Esophagus squamous epithelium (tissue), 5 donors: ENCODE measurements at regions not wholly inside any gene's neighbourhood (a gene's known extent, or its start where the extent isn't known, plus 50 kb on each side); places are given as distances from the start of the nearest gene placed in this dataset.

Experiments used
- DNase-seq: peaks from one replicate; lab custom pipeline; 2025; lab: John Stamatoyannopoulos, UW
- H3K27ac ChIP-seq, 4 donors: fragments of 200-600 bp; sonication (generic); one replicate each; pipeline ENCODE4 v1.5.1; 2016 to 2019; ENCODE audit warnings: mild to moderate bottlenecking in 1 of 4
- H3K27me3 ChIP-seq, 4 donors: fragments of 200-600 bp; sonication (generic); 1 replicate in 3 of 4; 2 replicates in 1 of 4; pipeline versions ENCODE4 v1.5.1 to v1.6.0; 2017 to 2021; ENCODE audit warnings: antibody characterized with exemption in 1 of 4
- H3K36me3 ChIP-seq, 3 donors: fragments of 200-600 bp; sonication (generic); one replicate each; pipeline ENCODE4 v1.5.1; 2016 to 2019
- H3K4me1 ChIP-seq, 3 donors: fragments of 200-600 bp; sonication (generic); one replicate each; pipeline ENCODE4 v1.5.1; 2017 to 2019
- H3K4me3 ChIP-seq, 4 donors: fragments of 200-600 bp; sonication (generic); 1 replicate in 3 of 4; 2 replicates in 1 of 4; pipeline ENCODE4 v1.5.1; 2016 to 2019; ENCODE audit warnings: mild to moderate bottlenecking in 2 of 4, moderate library complexity in 1 of 4
- H3K9me3 ChIP-seq, 3 donors: fragments of 200-600 bp; sonication (generic); one replicate each; pipeline ENCODE4 v1.5.1; 2016 to 2019
- CTCF ChIP-seq, 6 experiments: fragments of 450-650 bp in 4 of 6; fragments of 200-600 bp in 2 of 6; sonication (generic) in 2 of 6; IDR thresholded peaks; one replicate each; pipeline ENCODE4 v1.5.1; 2016 to 2019; ENCODE audit warnings: antibody characterized with exemption in 6 of 6, mild to moderate bottlenecking in 4 of 6, moderate library complexity in 4 of 6
- POLR2A ChIP-seq, 4 donors: fragments of 450-650 bp; IDR thresholded peaks; one replicate each; pipeline ENCODE4 v1.6.1; 2017; ENCODE audit warnings: antibody characterized with exemption in 4 of 4, mild to moderate bottlenecking in 4 of 4, moderate library complexity in 3 of 4
- WGBS, 2 donors: methylation state at CpG; one replicate each; pipeline ENCODE4 v1.1.5; 2018; 5-methylcytosine and 5-hydroxymethylcytosine counted together
- intact Hi-C: fragments of 100-400 bp; cut with DNase I; formaldehyde crosslinking; loops from one replicate; pipeline ENCODE4 v1.15.0; 2022
- donor health status: DM: yes; HTN: yes; CAD: no.

GRCh38 chr4:187919966-187920365 lies 75.6 kb upstream of the ZFP42 start:
- whole genome bisulfite sequencing, 2 donors = 92 to 94% methylated on average over 3 of the region's 3 CpGs
- Histone ChIP-seq H3K27ac (no peak overlapping the region), H3K4me3 (no peak overlapping the region), H3K36me3 (no peaks in the 10 kb centered on the region), H3K27me3 (no peaks in the 10 kb centered on the region), H3K4me1 (no peaks in the 10 kb centered on the region), H3K9me3 (no peaks in the 10 kb centered on the region)
- TF ChIP-seq CTCF (IDR thresholded peaks at IDR 0.05) (no peak), POLR2A (IDR thresholded peaks at IDR 0.05) (no peak)
- intact Hi-C loops = no loop called here
- no peak for DNase-seq

- WGBS, 2 donors = 34 to 36% methylated on average over 8 of the region's 8 CpGs
- no peaks in the 10 kb centered on the region for H3K36me3 ChIP-seq
- H3K9me3 ChIP-seq = no peaks in the 10 kb centered on the region
- H3K4me1 ChIP-seq = no peaks in the 10 kb centered on the region
- no peaks in the 10 kb centered on the region for H3K27me3 ChIP-seq
- H3K27ac ChIP-seq = no peak overlapping the region
- intact Hi-C loops = no loop called here
- TF ChIP-seq POLR2A (IDR thresholded peaks at IDR 0.05) = no peak
- no peak for TF ChIP-seq CTCF (IDR thresholded peaks at IDR 0.05)
- DNase-seq = no peak
- no peak overlapping the region for H3K4me3 ChIP-seq
Measured at GRCh38 chr4:187921946-187922623, 73.5 kb upstream of the ZFP42 start.

GRCh38 chr4:187929024-187929423 lies 66.5 kb upstream of the ZFP42 start:
- intact Hi-C loops = no loop called here
- WGBS, 2 donors = 77% methylated on average over 3 of the region's 7 CpGs; no CpG with 5 or more reads in 1 of the 2 donors
- no peak for DNase-seq
- Histone ChIP-seq H3K4me1 (no peaks in the 10 kb centered on the region), H3K27ac (no peak overlapping the region), H3K27me3 (no peaks in the 10 kb centered on the region), H3K4me3 (no peak overlapping the region), H3K9me3 (no peaks in the 10 kb centered on the region), H3K36me3 (no peaks in the 10 kb centered on the region)
- TF ChIP-seq CTCF (IDR thresholded peaks at IDR 0.05) = no peak
- TF ChIP-seq POLR2A (IDR thresholded peaks at IDR 0.05) = no peak

GRCh38 chr4:187934766-187935165 lies 60.8 kb upstream of the ZFP42 start:
- H3K36me3 ChIP-seq = no peaks in the 10 kb centered on the region
- no peak for TF ChIP-seq POLR2A (IDR thresholded peaks at IDR 0.05)
- TF ChIP-seq CTCF (IDR thresholded peaks at IDR 0.05) = no peak
- no peak overlapping the region for H3K4me3 ChIP-seq
- intact Hi-C loops = no loop called here
- no peaks in the 10 kb centered on the region for H3K9me3 ChIP-seq
- no peak for DNase-seq
- WGBS, 2 donors = 31 to 35% methylated on average over 3 of the region's 3 CpGs
- H3K27ac ChIP-seq = no peak overlapping the region
- H3K27me3 ChIP-seq = no peaks in the 10 kb centered on the region
- no peaks in the 10 kb centered on the region for H3K4me1 ChIP-seq

GRCh38 chr4:187937557-187937956 lies 58.0 kb upstream of the ZFP42 start:
- no peak for DNase-seq
- H3K4me1 ChIP-seq = no peaks in the 10 kb centered on the region
- H3K36me3 ChIP-seq = no peaks in the 10 kb centered on the region
- no peak overlapping the region for H3K4me3 ChIP-seq
- intact Hi-C loops = no loop called here
- no peak for TF ChIP-seq CTCF (IDR thresholded peaks at IDR 0.05)
- no peak for TF ChIP-seq POLR2A (IDR thresholded peaks at IDR 0.05)
- H3K9me3 ChIP-seq = no peaks in the 10 kb centered on the region
- no peaks in the 10 kb centered on the region for H3K27me3 ChIP-seq
- WGBS, 2 donors = 95% methylated on average over 10 to 16 of the region's 25 CpGs
- no peak overlapping the region for H3K27ac ChIP-seq
